ENCODE measurements at regions not wholly inside any gene's neighbourhood (a gene's known extent, or its start where the extent isn't known, plus 50 kb on each side); places are given as distances from the start of the nearest gene placed in this dataset.

DNA sequence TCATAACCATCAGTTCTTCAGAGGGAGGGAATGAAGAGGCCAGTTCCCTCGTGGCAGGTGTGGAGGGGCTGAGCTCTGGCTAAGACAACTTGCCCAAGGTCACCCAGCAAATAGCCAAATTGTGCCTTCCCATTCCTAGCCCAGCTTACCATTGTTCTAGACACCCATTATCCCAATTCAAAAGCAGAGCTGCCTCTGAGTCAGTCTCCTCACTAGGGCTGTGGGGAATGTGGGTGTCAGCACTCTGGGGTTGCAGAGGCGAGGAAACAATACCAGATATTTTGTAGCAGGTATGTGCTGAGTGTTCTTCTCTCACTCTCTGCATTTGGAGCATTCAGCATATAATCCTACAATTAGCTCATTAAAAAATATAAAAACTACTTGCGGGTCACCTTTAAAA lies 270.8 kb downstream of the PSAT1 start:
- Histone ChIP-seq H3K9me3 (ENCODE audit: control insufficient read depth, insufficient read depth, low read length) (no peaks in the 10 kb centered on the region), H3K27me3 (ENCODE audit: control insufficient read depth, insufficient read depth, low read length) (no peaks in the 10 kb centered on the region), H3K4me3 (ENCODE audit: low read depth, low read length) (no peak overlapping the region), H3K27ac (ENCODE audit: low read depth, low read length) (no peak overlapping the region)
- ChIA-PET POLR2A (no interaction called here), CTCF (no interaction called here)
- no peak for DNase-seq (ENCODE audit: low read depth, low spot score)
- TF ChIP-seq, protein P1, sequence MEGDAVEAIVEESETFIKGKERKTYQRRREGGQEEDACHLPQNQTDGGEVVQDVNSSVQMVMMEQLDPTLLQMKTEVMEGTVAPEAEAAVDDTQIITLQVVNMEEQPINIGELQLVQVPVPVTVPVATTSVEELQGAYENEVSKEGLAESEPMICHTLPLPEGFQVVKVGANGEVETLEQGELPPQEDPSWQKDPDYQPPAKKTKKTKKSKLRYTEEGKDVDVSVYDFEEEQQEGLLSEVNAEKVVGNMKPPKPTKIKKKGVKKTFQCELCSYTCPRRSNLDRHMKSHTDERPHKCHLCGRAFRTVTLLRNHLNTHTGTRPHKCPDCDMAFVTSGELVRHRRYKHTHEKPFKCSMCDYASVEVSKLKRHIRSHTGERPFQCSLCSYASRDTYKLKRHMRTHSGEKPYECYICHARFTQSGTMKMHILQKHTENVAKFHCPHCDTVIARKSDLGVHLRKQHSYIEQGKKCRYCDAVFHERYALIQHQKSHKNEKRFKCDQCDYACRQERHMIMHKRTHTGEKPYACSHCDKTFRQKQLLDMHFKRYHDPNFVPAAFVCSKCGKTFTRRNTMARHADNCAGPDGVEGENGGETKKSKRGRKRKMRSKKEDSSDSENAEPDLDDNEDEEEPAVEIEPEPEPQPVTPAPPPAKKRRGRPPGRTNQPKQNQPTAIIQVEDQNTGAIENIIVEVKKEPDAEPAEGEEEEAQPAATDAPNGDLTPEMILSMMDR (IDR thresholded peaks at IDR 0.05; ENCODE audit: low read depth, low read length) = no peak

GRCh38 chr9:78568774-78569173 lies 271.8 kb downstream of the PSAT1 start:
- no peaks in the 10 kb centered on the region for H3K27me3 ChIP-seq (ENCODE audit: control insufficient read depth, insufficient read depth, low read length)
- H3K27ac ChIP-seq (ENCODE audit: low read depth, low read length) = no peak overlapping the region
- TF ChIP-seq, protein P1 (IDR thresholded peaks at IDR 0.05; ENCODE audit: low read depth, low read length) = no peak
- CTCF ChIA-PET = no interaction called here
- H3K4me3 ChIP-seq (ENCODE audit: low read depth, low read length) = no peak overlapping the region
- POLR2A ChIA-PET = no interaction called here
- no peaks in the 10 kb centered on the region for H3K9me3 ChIP-seq (ENCODE audit: control insufficient read depth, insufficient read depth, low read length)
- DNase-seq (ENCODE audit: low read depth, low spot score) = no peak

DNA sequence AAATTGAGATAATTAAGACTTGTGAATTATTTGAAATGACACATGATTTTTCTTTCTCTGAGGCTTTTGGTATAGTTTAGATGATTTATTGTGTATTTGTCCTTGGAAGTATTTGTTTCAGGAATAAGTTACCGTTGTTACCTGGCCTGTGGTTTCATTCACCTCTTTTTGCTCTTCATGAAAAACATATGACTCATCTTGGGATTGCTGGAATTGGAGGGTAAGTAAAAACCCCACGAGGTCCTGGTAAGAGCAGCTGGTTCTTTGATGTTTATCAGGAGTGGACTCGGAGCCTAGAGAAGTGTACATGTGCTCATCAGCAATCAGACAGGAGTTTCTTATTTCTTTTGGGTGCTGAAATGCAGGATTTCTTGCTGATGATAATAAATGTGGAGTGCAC lies 275.3 kb downstream of the PSAT1 start:
- Histone ChIP-seq H3K27ac (ENCODE audit: low read depth, low read length) (no peak overlapping the region), H3K27me3 (ENCODE audit: control insufficient read depth, insufficient read depth, low read length) (no peaks in the 10 kb centered on the region), H3K4me3 (ENCODE audit: low read depth, low read length) (no peak overlapping the region), H3K9me3 (ENCODE audit: control insufficient read depth, insufficient read depth, low read length) (no peaks in the 10 kb centered on the region)
- TF ChIP-seq, protein P1 (IDR thresholded peaks at IDR 0.05; ENCODE audit: low read depth, low read length) = no peak
- CTCF ChIA-PET = no interaction called here
- POLR2A ChIA-PET = no interaction called here
- DNase-seq (ENCODE audit: low read depth, low spot score) = no peak

- no peak overlapping the region for H3K4me3 ChIP-seq (ENCODE audit: low read depth, low read length)
- no peaks in the 10 kb centered on the region for H3K9me3 ChIP-seq (ENCODE audit: control insufficient read depth, insufficient read depth, low read length)
- TF ChIP-seq, protein P1 (IDR thresholded peaks at IDR 0.05; ENCODE audit: low read depth, low read length) = no peak
- no peak overlapping the region for H3K27ac ChIP-seq (ENCODE audit: low read depth, low read length)
- ChIA-PET POLR2A (no interaction called here), CTCF (no interaction called here)
- DNase-seq (ENCODE audit: low read depth, low spot score) = no peak
- H3K27me3 ChIP-seq (ENCODE audit: control insufficient read depth, insufficient read depth, low read length) = no peaks in the 10 kb centered on the region
These were observed 276.3 kb downstream of the PSAT1 start for GRCh38 chr9:78573205-78573604.

GRCh38 chr9:78573669-78574068 lies 276.7 kb downstream of the PSAT1 start:
- TF ChIP-seq, protein P1 (IDR thresholded peaks at IDR 0.05; ENCODE audit: low read depth, low read length) = no peak
- Histone ChIP-seq H3K27ac (ENCODE audit: low read depth, low read length) (no peak overlapping the region), H3K4me3 (ENCODE audit: low read depth, low read length) (no peak overlapping the region), H3K9me3 (ENCODE audit: control insufficient read depth, insufficient read depth, low read length) (no peaks in the 10 kb centered on the region), H3K27me3 (ENCODE audit: control insufficient read depth, insufficient read depth, low read length) (no peaks in the 10 kb centered on the region)
- no peak for DNase-seq (ENCODE audit: low read depth, low spot score)
- CTCF ChIA-PET = no interaction called here
- POLR2A ChIA-PET = no interaction called here
